ENCODE measurements at regions not wholly inside any gene's neighbourhood (a gene's known extent, or its start where the extent isn't known, plus 50 kb on each side); places are given as distances from the start of the nearest gene placed in this dataset.

- Histone ChIP-seq H3K27ac (no peak overlapping the region), H3K4me3 (no peak overlapping the region), H3K4me1 (replicated peaks in 1 of 2) (no peaks in the 10 kb centered on the region), H3K27me3 (no peaks in the 10 kb centered on the region), H3K36me3 (replicated peaks in 1 of 2) (no peaks in the 10 kb centered on the region), H3K9me3 (replicated peaks in 1 of 3) (no peaks in the 10 kb centered on the region)
- no peak for TF ChIP-seq CTCF (IDR thresholded peaks at IDR 0.05)
- TF ChIP-seq POLR2A (IDR thresholded peaks at IDR 0.05): no peak
- no peak for DNase-seq
- intact Hi-C loops (cut with DNase I): no loop called here
Measured at GRCh38 chr2:228701506-228701905, 520.0 kb upstream of the SPHKAP start.

GRCh38 chr2:228700638-228701037, 519.2 kb upstream of the SPHKAP start:
- H3K4me1 ChIP-seq (replicated peaks in 1 of 2): no peaks in the 10 kb centered on the region
- no peak overlapping the region for H3K4me3 ChIP-seq
- TF ChIP-seq CTCF (IDR thresholded peaks at IDR 0.05) (no peak), POLR2A (IDR thresholded peaks at IDR 0.05) (no peak)
- no peak for DNase-seq
- WGBS, 4 donors: 86 to 90% (median 87%) methylated on average over 7 of the region's 7 CpGs
- no peaks in the 10 kb centered on the region for H3K9me3 ChIP-seq (replicated peaks in 1 of 3)
- no peaks in the 10 kb centered on the region for H3K36me3 ChIP-seq (replicated peaks in 1 of 2)
- H3K27ac ChIP-seq: no peak overlapping the region
- no peaks in the 10 kb centered on the region for H3K27me3 ChIP-seq
- intact Hi-C loops (cut with DNase I): no loop called here

GRCh38 chr2:228699888-228700287, 518.4 kb upstream of the SPHKAP start:
- Histone ChIP-seq H3K4me3 (no peak overlapping the region), H3K9me3 (replicated peaks in 1 of 3) (no peaks in the 10 kb centered on the region), H3K27ac (no peak overlapping the region), H3K27me3 (no peaks in the 10 kb centered on the region), H3K4me1 (replicated peaks in 1 of 2) (no peaks in the 10 kb centered on the region), H3K36me3 (replicated peaks in 1 of 2) (no peaks in the 10 kb centered on the region)
- WGBS, 4 donors: 91 to 97% (median 94%) methylated on average over 5 of the region's 5 CpGs
- DNase-seq: no peak
- TF ChIP-seq POLR2A (IDR thresholded peaks at IDR 0.05) (no peak), CTCF (IDR thresholded peaks at IDR 0.05) (no peak)
- intact Hi-C loops (cut with DNase I): loop anchor here in 1 of 2 donors (10.0 kb wide), 1 partner anchor 575 kb away; the partner anchor contains the start of gene PID1

DNA sequence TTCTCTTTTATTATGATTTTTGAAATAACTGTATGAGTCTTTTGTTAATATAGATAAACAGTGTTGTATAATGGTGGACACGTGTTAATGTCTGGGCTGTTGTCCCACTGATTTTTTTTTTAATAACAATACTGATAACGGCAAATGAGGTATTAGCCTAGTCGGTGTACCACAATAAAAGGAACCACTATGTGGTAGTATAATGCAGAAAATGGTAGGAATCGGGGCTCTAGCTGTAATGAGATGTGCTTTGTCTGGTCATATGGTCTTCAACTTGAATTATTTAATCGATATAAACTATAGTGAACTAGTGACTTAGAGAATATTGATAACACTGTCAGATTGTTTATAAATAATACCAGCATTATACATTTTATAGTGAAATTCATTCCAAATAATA, 517.9 kb upstream of the SPHKAP start:
- no peak overlapping the region for H3K4me3 ChIP-seq
- H3K36me3 ChIP-seq (replicated peaks in 1 of 2): no peaks in the 10 kb centered on the region
- no peaks in the 10 kb centered on the region for H3K27me3 ChIP-seq
- no peaks in the 10 kb centered on the region for H3K9me3 ChIP-seq (replicated peaks in 1 of 3)
- no peak overlapping the region for H3K27ac ChIP-seq
- intact Hi-C loops (cut with DNase I): loop anchor here in 1 of 2 donors (10.0 kb wide), 1 partner anchor 575 kb away; the partner anchor contains the start of gene PID1
- 34 to 42% (median 41%) methylated on average over 5 of the region's 5 CpGs for whole genome bisulfite sequencing, 4 donors
- H3K4me1 ChIP-seq (replicated peaks in 1 of 2): no peaks in the 10 kb centered on the region
- no peak for DNase-seq
- peak in 5 of 6 experiments; percentile 24 to 53 (median 45) for TF ChIP-seq CTCF (IDR thresholded peaks at IDR 0.05)
- no peak for TF ChIP-seq POLR2A (IDR thresholded peaks at IDR 0.05)
